ENCODE measurements at regions not wholly inside any gene's neighbourhood (a gene's known extent, or its start where the extent isn't known, plus 50 kb on each side); places are given as distances from the start of the nearest gene placed in this dataset.
"Not testable (repeated sequence)": the region's sequence is repeated elsewhere in the genome, so short reads cannot be mapped to it uniquely, and the experiment has no call there.

GRCh38 chr1:149228672-149229585 lies 125.6 kb upstream of the NBPF9 start:
- FAIRE-seq; DNase-seq (ENCODE audit: insufficient read length, low spot score): not testable (repeated sequence)

- not testable (repeated sequence) for DNase-seq (ENCODE audit: insufficient read length, low spot score); FAIRE-seq
These were observed 126.5 kb upstream of the NBPF9 start for GRCh38 chr1:149229813-149230212.

- FAIRE-seq; DNase-seq (ENCODE audit: insufficient read length, low spot score): not testable (repeated sequence)
These were observed 131.9 kb upstream of the NBPF9 start for GRCh38 chr1:149234926-149235914.

- FAIRE-seq; DNase-seq (ENCODE audit: insufficient read length, low spot score): not testable (repeated sequence)
These were observed 134.2 kb upstream of the NBPF9 start for GRCh38 chr1:149237515-149237914.

DNA sequence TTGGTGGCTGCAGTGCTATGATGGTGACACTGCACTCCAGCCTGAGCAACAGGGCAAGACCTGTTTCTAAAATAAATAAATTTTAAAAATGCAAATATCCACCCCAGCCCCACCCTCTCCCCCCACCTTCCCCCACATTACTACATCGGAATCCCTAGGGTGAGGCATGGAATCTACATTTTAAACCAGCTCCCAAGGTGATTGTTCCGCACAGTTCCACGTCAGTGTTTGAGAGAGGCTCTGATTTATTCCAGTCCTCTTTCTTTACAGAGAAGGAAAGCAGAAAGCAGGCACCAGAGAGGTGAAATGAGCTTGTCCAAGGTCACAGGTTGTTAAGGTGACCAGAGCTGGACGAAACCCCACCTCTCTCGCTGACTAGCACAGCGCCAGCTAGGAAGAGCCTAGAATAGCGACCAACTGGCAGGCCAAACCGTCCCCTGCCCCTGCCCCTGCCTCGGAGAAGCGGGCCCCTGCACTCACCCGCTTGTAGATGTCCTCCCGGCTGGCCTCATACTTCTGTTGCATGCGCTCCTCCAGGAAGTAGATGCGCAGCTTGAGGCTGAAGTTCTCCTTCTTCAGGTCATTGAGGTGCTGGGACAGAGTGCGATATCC lies 136.7 kb upstream of the NBPF9 start:
- not testable (repeated sequence) for FAIRE-seq; DNase-seq (ENCODE audit: insufficient read length, low spot score)

DNA sequence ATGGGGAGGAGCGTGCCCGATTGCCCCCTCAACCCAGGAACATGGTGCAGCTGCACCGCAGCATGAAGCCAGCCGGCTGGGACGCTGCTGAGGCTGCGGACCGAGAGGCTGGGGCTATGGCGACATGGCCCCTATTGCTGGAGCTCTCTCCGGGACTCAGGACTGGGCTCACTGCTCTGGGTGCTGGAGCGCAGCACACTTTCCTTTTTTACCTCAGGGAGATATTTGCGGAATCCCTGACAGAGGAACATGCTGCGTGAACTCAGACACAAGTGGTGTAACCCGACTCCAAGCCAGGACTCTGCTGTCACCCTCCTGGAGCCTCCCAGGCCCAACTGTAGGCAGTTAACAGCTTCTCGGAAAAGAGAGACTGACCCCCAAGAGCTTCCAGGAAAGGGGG lies 137.2 kb upstream of the NBPF9 start:
- FAIRE-seq; DNase-seq (ENCODE audit: insufficient read length, low spot score): not testable (repeated sequence)

DNA sequence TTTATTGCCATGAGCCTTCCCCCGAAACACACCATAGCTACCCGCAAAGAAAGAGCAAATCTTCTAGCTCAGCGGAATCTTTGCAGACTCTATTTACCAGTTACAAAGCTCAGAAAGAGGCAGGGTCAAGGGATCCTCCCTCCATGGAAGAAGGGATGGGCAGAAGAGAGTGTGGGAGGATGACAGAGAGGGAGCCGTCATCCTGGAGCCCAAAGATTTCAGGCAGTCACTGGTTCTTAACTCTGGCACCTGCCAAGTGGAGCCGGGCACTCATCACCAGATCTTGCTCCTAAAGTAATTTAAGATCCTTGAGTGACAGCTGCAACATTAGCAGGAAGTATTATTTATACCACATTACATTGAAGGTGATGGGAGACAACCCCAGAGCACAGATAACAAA lies 137.9 kb upstream of the NBPF9 start:
- not testable (repeated sequence) for FAIRE-seq; DNase-seq (ENCODE audit: insufficient read length, low spot score)

DNA sequence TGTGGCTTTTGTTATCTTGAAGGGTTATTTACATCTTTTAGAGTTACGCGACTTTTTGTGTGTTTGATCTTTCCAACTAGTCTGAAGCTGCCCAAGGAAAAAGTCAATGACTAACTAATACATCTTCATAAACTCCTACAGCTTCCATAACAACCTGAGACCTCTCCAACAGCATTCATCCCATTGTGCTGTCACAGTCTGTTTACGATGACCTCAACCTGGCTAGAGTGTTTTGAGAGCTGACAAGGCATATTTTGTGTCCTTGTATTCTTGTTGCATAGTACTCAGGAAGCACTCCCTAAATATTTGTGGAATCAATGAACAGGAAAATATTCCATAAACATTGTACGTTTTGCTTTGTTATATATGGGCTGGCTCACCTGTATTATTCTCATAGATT lies 140.2 kb upstream of the NBPF9 start:
- DNase-seq (ENCODE audit: insufficient read length, low spot score); FAIRE-seq: not testable (repeated sequence)

DNA sequence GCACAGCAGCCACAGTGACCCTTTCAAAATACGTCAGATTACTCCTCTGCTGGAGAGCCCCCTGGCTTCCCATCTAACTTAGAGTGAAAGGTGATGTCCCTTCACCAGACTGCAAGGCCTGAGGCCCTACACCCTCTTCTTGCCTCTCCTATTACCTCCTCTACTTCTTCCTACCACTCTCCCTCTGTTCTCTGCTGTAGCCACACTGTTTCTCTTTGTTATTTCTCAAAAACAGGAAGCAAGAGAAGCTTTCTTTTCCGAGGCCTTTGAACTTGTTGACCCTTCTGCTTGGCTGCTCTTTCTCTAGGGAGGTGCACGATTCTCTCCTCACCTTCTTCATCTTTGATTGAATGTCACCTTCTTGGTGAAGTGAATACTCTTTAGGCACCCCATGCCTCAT lies 141.3 kb upstream of the NBPF9 start:
- not testable (repeated sequence) for FAIRE-seq; DNase-seq (ENCODE audit: insufficient read length, low spot score)

DNA sequence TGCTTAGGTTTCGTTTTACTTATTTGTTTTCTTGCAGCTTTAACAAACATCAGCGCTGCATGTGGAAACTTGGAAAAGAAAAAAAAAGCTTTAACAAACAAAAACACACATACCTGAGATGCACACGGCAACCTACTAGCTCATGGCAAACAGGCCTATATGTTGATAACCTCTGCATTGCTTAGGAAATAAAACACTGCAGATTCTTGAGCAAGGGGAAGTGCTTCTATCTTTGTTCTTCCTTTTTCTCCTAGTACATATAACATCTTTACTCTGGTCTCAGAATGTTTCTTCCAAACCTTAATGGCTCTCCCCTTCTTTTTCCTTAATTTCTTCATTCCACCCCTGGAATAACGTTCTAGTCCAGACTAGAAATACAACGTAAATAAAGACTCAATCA lies 142.9 kb upstream of the NBPF9 start:
- not testable (repeated sequence) for FAIRE-seq; DNase-seq (ENCODE audit: insufficient read length, low spot score)

DNA sequence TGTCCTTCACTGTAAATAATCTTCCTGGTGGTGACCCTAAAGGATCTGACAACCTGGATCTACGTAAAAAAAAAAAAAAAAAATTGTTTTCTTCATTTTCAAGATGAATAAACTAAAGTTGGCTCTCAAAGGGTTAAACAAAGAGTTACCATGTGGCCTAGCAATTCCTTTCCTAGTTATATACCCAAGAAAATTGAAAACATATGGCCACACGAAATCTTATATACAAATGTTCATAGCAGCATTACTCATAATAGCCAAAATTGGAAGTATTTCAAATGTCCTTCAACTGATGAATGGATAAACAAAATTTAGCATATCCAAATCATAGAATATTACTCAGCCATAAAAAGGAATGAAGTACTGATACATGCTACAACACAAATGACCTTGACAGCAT lies 145.3 kb upstream of the NBPF9 start:
- not testable (repeated sequence) for DNase-seq (ENCODE audit: insufficient read length, low spot score); FAIRE-seq

GRCh38 chr1:149249850-149250467 lies 146.6 kb upstream of the NBPF9 start:
- FAIRE-seq; DNase-seq (ENCODE audit: insufficient read length, low spot score): not testable (repeated sequence)

DNA sequence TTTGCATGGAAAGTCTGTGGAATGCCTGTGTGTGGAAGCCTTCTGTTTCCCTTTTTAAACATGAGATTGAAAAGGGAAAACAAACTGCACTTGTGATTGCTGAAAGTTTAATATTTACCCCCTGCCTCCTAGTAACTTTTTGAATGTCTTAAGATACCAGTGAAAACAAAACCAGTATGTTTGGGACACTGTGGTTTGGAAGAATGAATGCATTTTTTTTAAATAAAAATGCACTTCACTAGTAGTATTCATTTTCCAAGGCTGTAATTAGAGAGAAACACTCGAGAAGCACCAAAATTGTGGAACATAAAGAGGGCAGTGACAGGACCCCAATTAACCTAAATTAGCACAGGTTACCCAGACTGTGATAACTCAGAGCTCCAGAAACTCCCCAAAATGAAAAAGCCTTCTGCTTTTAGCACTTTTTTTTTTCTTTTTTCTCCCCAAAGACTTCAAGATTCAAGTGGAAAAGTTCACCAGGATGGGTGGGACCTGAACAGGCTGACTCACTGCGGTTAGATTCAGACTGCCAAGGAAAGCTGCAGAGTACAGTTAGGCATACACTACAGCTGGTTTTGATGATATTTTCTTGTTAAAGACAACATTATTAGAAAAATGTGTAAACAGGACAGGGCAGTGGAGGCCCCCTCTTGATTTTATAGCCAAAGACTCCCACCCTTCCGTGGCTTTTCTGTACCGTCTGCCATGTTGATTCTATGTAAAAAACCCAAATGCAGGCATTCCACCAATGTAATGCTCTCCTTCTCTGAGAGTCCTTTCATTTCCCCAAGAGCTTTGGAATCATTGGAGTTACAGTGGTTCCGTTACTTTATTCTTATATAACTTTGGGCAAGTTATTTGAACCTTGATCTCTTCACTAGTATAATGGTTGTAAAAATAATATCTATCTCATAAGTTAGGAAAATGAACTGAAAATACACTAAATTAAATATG lies 151.8 kb upstream of the NBPF9 start:
- DNase-seq (ENCODE audit: insufficient read length, low spot score); FAIRE-seq: not testable (repeated sequence)

GRCh38 chr1:149260284-149260683 lies 156.9 kb upstream of the NBPF9 start:
- not testable (repeated sequence) for FAIRE-seq; DNase-seq (ENCODE audit: insufficient read length, low spot score)

- not testable (repeated sequence) for DNase-seq (ENCODE audit: insufficient read length, low spot score); FAIRE-seq
These were observed 157.5 kb upstream of the NBPF9 start for GRCh38 chr1:149260736-149261340.

GRCh38 chr1:149267287-149267686 lies 163.9 kb upstream of the NBPF9 start:
- FAIRE-seq; DNase-seq (ENCODE audit: insufficient read length, low spot score): not testable (repeated sequence)

DNA sequence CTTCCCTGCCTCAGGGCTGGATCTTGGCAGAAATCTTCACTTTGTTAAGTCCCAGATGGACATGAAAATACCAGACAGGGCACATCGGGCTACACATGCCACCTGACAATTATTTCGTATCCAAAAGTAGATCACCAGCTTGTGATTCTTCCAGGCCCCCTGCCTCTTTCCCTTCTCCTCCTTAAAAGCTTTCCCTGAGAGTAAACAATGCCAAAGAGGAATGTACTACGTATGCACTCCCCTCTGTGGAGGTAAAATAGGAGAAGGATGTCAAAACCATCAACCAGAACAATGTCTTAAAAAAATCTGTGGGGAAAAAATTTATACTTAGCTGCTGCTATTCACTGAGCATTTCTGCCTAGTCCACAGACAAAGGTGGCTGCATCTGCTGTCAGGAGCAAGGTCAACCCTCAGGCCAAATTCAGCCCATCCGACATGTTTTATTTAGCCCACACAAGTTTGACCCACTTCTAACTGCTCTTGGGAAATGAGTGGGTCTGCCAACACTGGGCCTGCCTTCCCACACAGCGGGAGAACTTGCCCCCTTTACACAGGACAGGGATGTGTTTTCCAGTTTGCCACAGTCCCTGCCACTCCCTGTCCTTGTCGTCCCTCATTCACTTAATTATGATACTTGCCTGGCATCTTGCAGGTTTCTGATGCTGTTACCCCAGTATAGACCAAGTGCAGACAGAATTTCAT lies 165.8 kb upstream of the NBPF9 start:
- not testable (repeated sequence) for FAIRE-seq; DNase-seq (ENCODE audit: insufficient read length, low spot score)

Measured in D721Med (cell line).